Caco-2 (cell line): ENCODE measurements at regions not wholly inside any gene's neighbourhood (a gene's known extent, or its start where the extent isn't known, plus 50 kb on each side); places are given as distances from the start of the nearest gene placed in this dataset.

ENCODE experiments used
- BruUV-seq: library from RNA; stranded (reverse); fragments of 400-500 nt; replicated peaks from 2 replicates; lab custom pipeline; 2021; lab: Mats Ljungman, UMichigan
- CTCF ChIA-PET: fragments of 300-600 bp; sonication (Branson Sonifier 250); formaldehyde crosslinking; loops from one replicate; lab custom pipeline; 2022; ENCODE audit warnings: antibody characterized with exemption; lab: Charles Lee
- POLR2A ChIA-PET: fragments of 300-600 bp; sonication (Branson Sonifier 250); formaldehyde crosslinking; loops from one replicate; lab custom pipeline; 2022; ENCODE audit warnings: antibody characterized with exemption; lab: Charles Lee
- DNase-seq, 2 experiments: peaks; one replicate each; pipeline versions ENCODE4 v3.0.0 to v3.0.0-alpha.2; 2020 to 2022
- H3K27me3 ChIP-seq: replicated peaks from 2 replicates; pipeline ENCODE4 v1.6.0; 2011; ENCODE audit warnings: low read length; ENCODE audit not compliant: control insufficient read depth, insufficient read depth
- H3K36me3 ChIP-seq: 2 replicates; pipeline ENCODE4 v1.5.1; 2011; ENCODE audit warnings: low read length; ENCODE audit not compliant: control insufficient read depth, insufficient read depth
- H3K4me1 ChIP-seq: fragments of 250-450 bp; sonication (Bioruptor Pico); 2 replicates; pipeline ENCODE4 v1.5.1; 2020; ENCODE audit warnings: mild to moderate bottlenecking
- H3K4me3 ChIP-seq: 2 replicates; pipeline ENCODE4 v1.5.1; 2011; ENCODE audit warnings: low read depth, mild to moderate bottlenecking, control low read depth, low read length
- H3K9me3 ChIP-seq: fragments of 250-450 bp; sonication (Bioruptor Pico); 2 replicates; pipeline ENCODE4 v1.5.1; 2020; ENCODE audit warnings: mild to moderate bottlenecking, moderate library complexity
- H3K27ac Mint-ChIP-seq: one replicate; pipeline ENCODE4 v1.8.0; 2022; ENCODE audit warnings: mixed read lengths; ENCODE audit not compliant: unreplicated experiment
- H3K27me3 Mint-ChIP-seq: one replicate; pipeline ENCODE4 v1.8.0; 2022; ENCODE audit warnings: mixed read lengths; ENCODE audit not compliant: insufficient read depth, unreplicated experiment
- H3K36me3 Mint-ChIP-seq: one replicate; pipeline ENCODE4 v1.8.0; 2022; ENCODE audit warnings: mild to moderate bottlenecking, mixed read lengths; ENCODE audit not compliant: insufficient read depth, unreplicated experiment
- H3K4me1 Mint-ChIP-seq: one replicate; pipeline ENCODE4 v1.8.0; 2022; ENCODE audit warnings: low read depth, mixed read lengths; ENCODE audit not compliant: unreplicated experiment
- H3K4me3 Mint-ChIP-seq: one replicate; pipeline ENCODE4 v1.8.0; 2022; ENCODE audit warnings: mild to moderate bottlenecking, moderate library complexity, mixed read lengths; ENCODE audit not compliant: unreplicated experiment
- H3K9me3 Mint-ChIP-seq: one replicate; pipeline ENCODE4 v1.8.0; 2022; ENCODE audit warnings: mixed read lengths; ENCODE audit not compliant: unreplicated experiment
- intact Hi-C: fragments of 100-400 bp; cut with micrococcal nuclease; formaldehyde crosslinking; loops from one replicate; pipeline ENCODE4 v1.10.0; 2022; ENCODE audit not compliant: unreplicated experiment
- TF ChIP-seq, protein P1 (sequence below), 2 experiments: fragments of 200-600 bp in 1 of 2; IDR thresholded peaks; 1 replicate in 1 of 2; 2 replicates in 1 of 2; pipeline versions ENCODE4 v1.5.1 to v1.8.0; 2011 to 2022; ENCODE audit warnings: antibody characterized with exemption in 1 of 2, control low read depth in 1 of 2, inconsistent platforms in 1 of 2, low read depth in 1 of 2, low read length in 1 of 2, mild to moderate bottlenecking in 1 of 2, moderate library complexity in 1 of 2; ENCODE audit not compliant: insufficient read depth in 1 of 2, severe bottlenecking in 1 of 2, unreplicated experiment in 1 of 2

DNA sequence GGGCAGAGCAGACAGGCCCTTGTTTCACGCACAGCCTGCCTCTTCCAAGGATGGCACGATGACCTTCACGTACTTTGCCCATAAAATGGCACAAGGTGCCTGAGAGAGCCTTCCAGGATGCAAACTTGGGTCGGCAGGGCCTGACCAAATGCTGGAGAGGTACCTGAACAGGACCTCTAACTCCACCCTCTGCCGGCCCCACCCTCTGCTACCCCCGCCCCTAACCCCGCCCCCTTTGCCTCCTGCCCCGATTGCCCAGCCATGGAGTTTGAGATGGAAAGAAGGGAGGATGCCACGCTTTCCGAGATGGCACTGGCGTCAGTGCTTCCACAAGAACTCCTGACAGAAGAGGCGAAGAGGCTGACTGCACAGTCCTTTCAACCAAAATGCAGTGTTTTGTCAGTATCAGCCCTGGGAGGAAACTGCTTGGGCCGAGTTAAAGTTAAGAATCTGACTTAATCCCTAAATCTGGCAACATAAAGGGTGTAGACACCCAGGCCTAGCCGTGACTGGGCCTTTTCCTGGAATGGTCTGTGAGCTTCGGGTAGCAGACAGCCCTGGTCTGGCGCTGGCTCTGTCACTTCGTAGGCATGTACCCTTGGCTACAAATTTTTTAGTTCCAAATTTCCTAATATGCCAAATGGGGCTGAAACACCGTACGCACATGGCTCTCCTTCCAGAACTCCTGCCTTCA lies 230.3 kb upstream of the RGMA start:
- Histone ChIP-seq H3K4me3 (no peak overlapping the region), H3K4me1 (peaks cover 19% of the 10 kb centered on the region), H3K36me3 (no peaks in the 10 kb centered on the region), H3K9me3 (no peaks in the 10 kb centered on the region), H3K27me3 (no peaks in the 10 kb centered on the region)
- ChIA-PET POLR2A (no interaction called here), CTCF (no interaction called here)
- H3K9me3 Mint-ChIP-seq, result peaks cover 6% of the 10 kb centered on the region
- H3K36me3 Mint-ChIP-seq, result no peaks in the 10 kb centered on the region
- peaks cover 25% of the 10 kb centered on the region for H3K4me1 Mint-ChIP-seq
- peak overlapping the region; percentile 42 for H3K27ac Mint-ChIP-seq
- TF ChIP-seq, protein P1, sequence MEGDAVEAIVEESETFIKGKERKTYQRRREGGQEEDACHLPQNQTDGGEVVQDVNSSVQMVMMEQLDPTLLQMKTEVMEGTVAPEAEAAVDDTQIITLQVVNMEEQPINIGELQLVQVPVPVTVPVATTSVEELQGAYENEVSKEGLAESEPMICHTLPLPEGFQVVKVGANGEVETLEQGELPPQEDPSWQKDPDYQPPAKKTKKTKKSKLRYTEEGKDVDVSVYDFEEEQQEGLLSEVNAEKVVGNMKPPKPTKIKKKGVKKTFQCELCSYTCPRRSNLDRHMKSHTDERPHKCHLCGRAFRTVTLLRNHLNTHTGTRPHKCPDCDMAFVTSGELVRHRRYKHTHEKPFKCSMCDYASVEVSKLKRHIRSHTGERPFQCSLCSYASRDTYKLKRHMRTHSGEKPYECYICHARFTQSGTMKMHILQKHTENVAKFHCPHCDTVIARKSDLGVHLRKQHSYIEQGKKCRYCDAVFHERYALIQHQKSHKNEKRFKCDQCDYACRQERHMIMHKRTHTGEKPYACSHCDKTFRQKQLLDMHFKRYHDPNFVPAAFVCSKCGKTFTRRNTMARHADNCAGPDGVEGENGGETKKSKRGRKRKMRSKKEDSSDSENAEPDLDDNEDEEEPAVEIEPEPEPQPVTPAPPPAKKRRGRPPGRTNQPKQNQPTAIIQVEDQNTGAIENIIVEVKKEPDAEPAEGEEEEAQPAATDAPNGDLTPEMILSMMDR (IDR thresholded peaks at IDR 0.05; ENCODE audit: insufficient read depth in 1 of 2, low read depth in 1 of 2, low read length in 1 of 2, severe bottlenecking in 1 of 2, unreplicated experiment in 1 of 2), result no peak
- H3K4me3 Mint-ChIP-seq, result no peak overlapping the region
- BruUV-seq, result no TSS peak
- no peaks in the 10 kb centered on the region for H3K27me3 Mint-ChIP-seq
- no peak for DNase-seq
- intact Hi-C loops, result no loop called here

DNA sequence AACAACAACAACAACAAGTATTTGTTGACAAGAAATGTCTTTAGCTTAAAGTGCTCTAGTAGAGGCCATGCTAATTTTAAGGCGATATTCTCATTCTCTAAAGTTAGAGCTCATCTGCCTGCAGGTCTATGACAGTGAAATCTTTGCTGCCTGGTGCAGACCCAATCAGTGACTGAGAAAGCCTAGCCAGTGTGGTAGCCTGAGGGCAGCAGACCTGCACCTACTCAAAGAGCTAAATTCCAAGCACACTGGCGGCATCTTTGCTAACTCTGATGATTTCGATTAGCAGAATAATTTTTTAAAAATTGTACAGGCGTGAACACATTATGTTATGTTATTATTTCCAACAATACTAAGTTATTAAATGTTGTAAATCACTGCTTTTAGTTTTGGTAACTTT lies 228.8 kb upstream of the RGMA start:
- ChIA-PET CTCF (no interaction called here), POLR2A (interaction anchor here (0.6 kb wide), 1 partner anchor 106 kb away, joined by 3 read pairs; no protein-coding TSS in a partner anchor)
- Histone ChIP-seq H3K27me3 (no peaks in the 10 kb centered on the region), H3K9me3 (no peaks in the 10 kb centered on the region), H3K4me1 (peaks cover 18% of the 10 kb centered on the region), H3K4me3 (no peak overlapping the region), H3K36me3 (no peaks in the 10 kb centered on the region)
- H3K36me3 Mint-ChIP-seq, result no peaks in the 10 kb centered on the region
- H3K9me3 Mint-ChIP-seq, result peaks cover 1% of the 10 kb centered on the region
- H3K4me3 Mint-ChIP-seq, result no peak overlapping the region
- intact Hi-C loops, result no loop called here
- no peaks in the 10 kb centered on the region for H3K27me3 Mint-ChIP-seq
- TF ChIP-seq, protein P1 (IDR thresholded peaks at IDR 0.05; ENCODE audit: insufficient read depth in 1 of 2, low read depth in 1 of 2, low read length in 1 of 2, severe bottlenecking in 1 of 2, unreplicated experiment in 1 of 2), result no peak
- no peak for DNase-seq
- peaks cover 24% of the 10 kb centered on the region for H3K4me1 Mint-ChIP-seq
- BruUV-seq, result no TSS peak
- no peak overlapping the region for H3K27ac Mint-ChIP-seq

DNA sequence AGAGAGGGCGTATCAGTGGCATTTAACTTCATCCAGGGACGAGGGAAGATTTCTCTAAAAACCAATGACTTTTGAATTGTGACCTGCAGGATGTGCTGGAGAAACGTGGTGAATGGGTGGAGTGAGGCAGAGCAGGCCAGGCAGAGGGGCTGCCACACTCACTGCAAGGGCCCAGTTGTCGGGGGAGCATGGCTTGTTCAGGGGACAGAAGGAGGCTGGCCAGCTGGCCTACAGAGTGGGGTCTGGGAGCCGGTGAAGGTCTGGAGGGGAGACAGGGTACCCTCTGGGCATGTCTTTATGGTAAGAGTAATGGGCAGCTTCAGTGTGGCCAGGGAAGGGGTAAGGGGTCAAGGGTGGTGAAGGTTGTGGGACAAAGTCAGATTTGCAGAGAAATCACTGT lies 225.2 kb upstream of the RGMA start:
- no peaks in the 10 kb centered on the region for H3K9me3 ChIP-seq
- no peak overlapping the region for H3K4me3 Mint-ChIP-seq
- BruUV-seq, result no TSS peak
- H3K27me3 ChIP-seq, result no peaks in the 10 kb centered on the region
- no peaks in the 10 kb centered on the region for H3K36me3 ChIP-seq
- TF ChIP-seq, protein P1 (IDR thresholded peaks at IDR 0.05; ENCODE audit: insufficient read depth in 1 of 2, low read depth in 1 of 2, low read length in 1 of 2, severe bottlenecking in 1 of 2, unreplicated experiment in 1 of 2), result no peak
- DNase-seq, result no peak
- H3K9me3 Mint-ChIP-seq, result no peaks in the 10 kb centered on the region
- CTCF ChIA-PET, result no interaction called here
- peaks cover 11% of the 10 kb centered on the region for H3K4me1 Mint-ChIP-seq
- H3K27me3 Mint-ChIP-seq, result no peaks in the 10 kb centered on the region
- no peaks in the 10 kb centered on the region for H3K4me1 ChIP-seq
- no peak overlapping the region for H3K27ac Mint-ChIP-seq
- intact Hi-C loops, result no loop called here
- H3K36me3 Mint-ChIP-seq, result no peaks in the 10 kb centered on the region
- no peak overlapping the region for H3K4me3 ChIP-seq
- POLR2A ChIA-PET, result interaction anchor here (0.6 kb wide), 1 partner anchor 91 kb away, joined by 4 read pairs; no protein-coding TSS in a partner anchor
